ENCODE measurements at regions not wholly inside any gene's neighbourhood (a gene's known extent, or its start where the extent isn't known, plus 50 kb on each side); places are given as distances from the start of the nearest gene placed in this dataset.

DNA sequence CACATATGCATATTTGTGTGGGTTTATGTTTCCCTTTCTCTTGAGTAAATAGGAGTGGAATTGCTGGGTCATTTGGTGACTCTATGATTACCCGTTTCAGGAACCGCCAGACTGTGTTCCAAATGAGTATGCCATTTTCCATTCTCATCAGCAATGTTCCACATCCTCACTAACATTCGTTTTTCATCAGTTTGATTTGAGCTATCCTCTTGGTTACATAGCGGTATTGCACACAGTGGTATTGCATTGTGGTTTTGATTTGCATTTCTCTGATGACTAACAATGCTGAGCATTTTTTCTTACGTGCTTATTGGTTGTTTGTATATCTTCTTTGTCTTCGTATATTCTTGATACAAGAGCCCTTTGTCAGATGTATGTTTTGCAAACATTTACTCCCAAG is 218.0 kb upstream of the AMOT start:
- TF ChIP-seq ZFP3 (CRISPR knock-in tag; IDR thresholded peaks at IDR 0.05), result no peak
- TF ChIP-seq, protein P1, sequence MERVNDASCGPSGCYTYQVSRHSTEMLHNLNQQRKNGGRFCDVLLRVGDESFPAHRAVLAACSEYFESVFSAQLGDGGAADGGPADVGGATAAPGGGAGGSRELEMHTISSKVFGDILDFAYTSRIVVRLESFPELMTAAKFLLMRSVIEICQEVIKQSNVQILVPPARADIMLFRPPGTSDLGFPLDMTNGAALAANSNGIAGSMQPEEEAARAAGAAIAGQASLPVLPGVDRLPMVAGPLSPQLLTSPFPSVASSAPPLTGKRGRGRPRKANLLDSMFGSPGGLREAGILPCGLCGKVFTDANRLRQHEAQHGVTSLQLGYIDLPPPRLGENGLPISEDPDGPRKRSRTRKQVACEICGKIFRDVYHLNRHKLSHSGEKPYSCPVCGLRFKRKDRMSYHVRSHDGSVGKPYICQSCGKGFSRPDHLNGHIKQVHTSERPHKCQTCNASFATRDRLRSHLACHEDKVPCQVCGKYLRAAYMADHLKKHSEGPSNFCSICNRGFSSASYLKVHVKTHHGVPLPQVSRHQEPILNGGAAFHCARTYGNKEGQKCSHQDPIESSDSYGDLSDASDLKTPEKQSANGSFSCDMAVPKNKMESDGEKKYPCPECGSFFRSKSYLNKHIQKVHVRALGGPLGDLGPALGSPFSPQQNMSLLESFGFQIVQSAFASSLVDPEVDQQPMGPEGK (CRISPR knock-in tag; IDR thresholded peaks at IDR 0.05; ENCODE audit: borderline replicate concordance), result no peak
- TF ChIP-seq ZC3H10 (CRISPR knock-in tag; IDR thresholded peaks at IDR 0.05), result no peak
- TF ChIP-seq ARNTL (CRISPR knock-in tag; IDR thresholded peaks at IDR 0.05; ENCODE audit: borderline replicate concordance, low read depth), result no peak
- TF ChIP-seq ZNF70 (CRISPR knock-in tag; IDR thresholded peaks at IDR 0.05), result no peak
- TF ChIP-seq ESRRG (CRISPR knock-in tag; IDR thresholded peaks at IDR 0.05), result no peak
- TF ChIP-seq ZNF565 (CRISPR knock-in tag; conservative IDR thresholded peaks at IDR 0.05; ENCODE audit: low read depth), result no peak
- no peak for TF ChIP-seq GLIS3 (CRISPR knock-in tag; IDR thresholded peaks at IDR 0.05)
- TF ChIP-seq, protein P2, sequence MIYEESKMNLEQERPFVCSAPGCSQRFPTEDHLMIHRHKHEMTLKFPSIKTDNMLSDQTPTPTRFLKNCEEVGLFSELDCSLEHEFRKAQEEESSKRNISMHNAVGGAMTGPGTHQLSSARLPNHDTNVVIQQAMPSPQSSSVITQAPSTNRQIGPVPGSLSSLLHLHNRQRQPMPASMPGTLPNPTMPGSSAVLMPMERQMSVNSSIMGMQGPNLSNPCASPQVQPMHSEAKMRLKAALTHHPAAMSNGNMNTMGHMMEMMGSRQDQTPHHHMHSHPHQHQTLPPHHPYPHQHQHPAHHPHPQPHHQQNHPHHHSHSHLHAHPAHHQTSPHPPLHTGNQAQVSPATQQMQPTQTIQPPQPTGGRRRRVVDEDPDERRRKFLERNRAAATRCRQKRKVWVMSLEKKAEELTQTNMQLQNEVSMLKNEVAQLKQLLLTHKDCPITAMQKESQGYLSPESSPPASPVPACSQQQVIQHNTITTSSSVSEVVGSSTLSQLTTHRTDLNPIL (CRISPR knock-in tag; IDR thresholded peaks at IDR 0.05; ENCODE audit: low read depth), result no peak
- no peak for TF ChIP-seq ZNF8 (CRISPR knock-in tag; IDR thresholded peaks at IDR 0.05)
- TF ChIP-seq TOX (CRISPR knock-in tag; IDR thresholded peaks at IDR 0.05; ENCODE audit: borderline replicate concordance), result no peak
- no peak for TF ChIP-seq SNAI2 (CRISPR knock-in tag; IDR thresholded peaks at IDR 0.05)
- TF ChIP-seq RARB (CRISPR knock-in tag; IDR thresholded peaks at IDR 0.05), result no peak

All from SK-N-SH treated with all-trans-retinoic acid at 6 μM for 48 hours (cell line).